ENCODE measurements at regions not wholly inside any gene's neighbourhood (a gene's known extent, or its start where the extent isn't known, plus 50 kb on each side); places are given as distances from the start of the nearest gene placed in this dataset.

DNA sequence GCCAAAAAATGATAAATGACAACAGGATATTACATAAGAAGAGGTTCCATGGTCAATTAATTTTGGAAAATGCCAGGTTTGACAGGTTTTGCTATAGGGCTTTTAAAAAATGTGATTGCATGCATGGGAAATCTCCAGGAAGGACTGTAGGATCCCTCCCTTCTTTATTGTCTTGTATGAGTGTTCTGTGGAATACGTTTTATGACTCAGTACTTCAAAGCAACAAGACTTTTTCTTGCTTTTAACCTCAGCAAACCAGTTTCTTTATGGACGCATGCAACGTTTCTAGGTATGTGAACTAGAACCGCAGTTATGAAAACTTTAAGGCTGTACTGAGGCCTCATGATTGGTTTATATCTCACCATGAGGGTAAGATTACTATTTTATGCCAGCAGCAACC lies 76.6 kb upstream of the NTRK2 start:
- no peak for DNase-seq

GRCh38 chr9:84593352-84593751 lies 76.2 kb upstream of the NTRK2 start:
- no peak for DNase-seq

DNA sequence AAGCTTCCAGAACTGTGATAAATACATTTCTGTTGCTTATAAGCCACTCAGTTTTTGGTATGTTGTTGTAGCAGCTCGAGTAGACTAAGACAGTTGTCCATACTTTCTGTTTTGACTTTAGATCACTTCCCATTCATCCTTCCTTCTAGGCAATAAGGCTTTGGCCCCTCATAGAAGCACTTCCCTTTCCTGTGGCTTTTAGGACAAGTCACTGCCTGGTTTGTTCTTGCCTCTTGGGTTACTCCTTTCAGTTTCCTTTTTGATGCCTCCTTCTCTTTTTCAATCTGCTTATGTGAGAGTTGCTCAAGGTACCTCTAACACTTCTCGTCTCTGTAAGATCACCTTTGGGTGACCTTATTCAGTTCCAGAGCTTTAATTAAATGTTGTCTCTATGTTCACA lies 72.4 kb upstream of the NTRK2 start:
- DNase-seq = no peak

GRCh38 chr9:84598921-84599636 lies 70.5 kb upstream of the NTRK2 start:
- no peak for DNase-seq

DNA sequence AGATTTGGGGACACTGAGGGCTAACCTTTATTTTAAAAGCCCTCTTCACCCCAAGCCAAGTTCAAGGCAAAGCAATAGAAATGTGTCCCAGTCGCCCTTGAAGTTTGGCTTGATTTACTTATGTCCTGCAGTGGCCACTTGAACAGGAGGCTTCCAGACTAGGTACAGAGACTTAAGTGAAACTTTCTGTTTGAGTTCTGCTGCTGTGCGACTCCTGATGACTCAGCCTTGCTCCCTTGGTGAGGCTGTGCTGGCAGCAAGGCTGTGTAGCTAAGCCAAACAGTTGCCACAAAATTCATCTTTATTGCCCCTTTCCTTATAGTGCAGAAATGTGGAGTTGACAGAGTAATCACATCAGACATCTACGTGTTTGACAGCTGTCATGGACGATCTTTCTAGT lies 68.8 kb upstream of the NTRK2 start:
- no peak for DNase-seq

DNA sequence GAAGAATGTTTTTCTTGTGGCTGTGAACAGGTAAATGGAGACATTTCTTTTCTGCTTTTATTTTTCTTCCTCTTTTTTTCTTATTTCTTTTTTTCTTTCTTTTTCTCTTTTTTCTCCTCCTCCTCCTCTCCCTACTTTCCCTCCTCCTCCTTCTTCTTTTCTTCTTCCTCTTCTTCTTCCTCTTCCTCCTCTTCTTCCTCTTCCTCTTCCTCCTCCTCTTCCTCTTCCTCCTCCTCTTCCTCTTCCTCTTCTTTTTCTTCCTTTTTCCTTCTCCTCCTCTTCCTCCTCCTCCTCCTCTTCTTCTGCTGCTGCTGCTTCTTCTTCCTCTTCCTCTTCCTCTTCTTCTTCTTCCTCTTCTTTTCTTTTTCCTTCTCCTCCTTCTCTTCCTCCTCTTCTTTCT lies 65.3 kb upstream of the NTRK2 start:
- no peak for DNase-seq

GRCh38 chr9:84609779-84610178 lies 59.8 kb upstream of the NTRK2 start:
- no peak for DNase-seq

- no peak for DNase-seq
These were observed 56.1 kb upstream of the NTRK2 start for GRCh38 chr9:84613431-84613830.

GRCh38 chr9:84615544-84615943 lies 54.0 kb upstream of the NTRK2 start:
- no peak for DNase-seq

GRCh38 chr9:84617411-84618029 lies 52.0 kb upstream of the NTRK2 start:
- no peak for DNase-seq

Measured in NCI-H2227 treated with DMSO at 0.1 percent for 48 hours (cell line).